ENCODE measurements at regions not wholly inside any gene's neighbourhood (a gene's known extent, or its start where the extent isn't known, plus 50 kb on each side); places are given as distances from the start of the nearest gene placed in this dataset.

DNA sequence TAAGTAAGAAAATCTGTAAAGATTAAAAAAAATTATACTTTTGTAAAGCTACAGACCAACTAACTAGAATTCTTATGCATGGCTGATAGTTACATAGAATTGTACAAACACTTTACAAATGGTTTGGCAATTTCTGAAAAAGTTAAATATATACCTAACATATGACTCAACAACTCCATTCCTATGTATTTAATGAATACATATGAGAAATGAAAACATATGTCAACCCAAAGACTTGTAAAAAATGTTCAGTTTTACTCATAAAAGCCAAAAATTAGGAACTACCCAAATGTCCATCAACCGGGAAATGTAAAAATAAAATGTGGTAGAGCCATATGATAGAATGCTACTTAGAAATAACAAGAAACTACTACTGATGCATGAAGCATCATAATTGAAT, 152.6 kb upstream of the NRG3 start:
- H3K4me1 Mint-ChIP-seq (ENCODE audit: unreplicated experiment): no peaks in the 10 kb centered on the region
- H3K9me3 Mint-ChIP-seq (ENCODE audit: unreplicated experiment): peaks cover 16% of the 10 kb centered on the region
- no peak for DNase-seq (ENCODE audit: extremely low spot score, unreplicated experiment)
- H3K36me3 Mint-ChIP-seq (ENCODE audit: unreplicated experiment): no peaks in the 10 kb centered on the region
- H3K27ac Mint-ChIP-seq (ENCODE audit: unreplicated experiment): no peak overlapping the region
- no peaks in the 10 kb centered on the region for H3K27me3 Mint-ChIP-seq (ENCODE audit: unreplicated experiment)
- H3K4me3 Mint-ChIP-seq (ENCODE audit: unreplicated experiment): no peak overlapping the region
- TF ChIP-seq, protein P1, sequence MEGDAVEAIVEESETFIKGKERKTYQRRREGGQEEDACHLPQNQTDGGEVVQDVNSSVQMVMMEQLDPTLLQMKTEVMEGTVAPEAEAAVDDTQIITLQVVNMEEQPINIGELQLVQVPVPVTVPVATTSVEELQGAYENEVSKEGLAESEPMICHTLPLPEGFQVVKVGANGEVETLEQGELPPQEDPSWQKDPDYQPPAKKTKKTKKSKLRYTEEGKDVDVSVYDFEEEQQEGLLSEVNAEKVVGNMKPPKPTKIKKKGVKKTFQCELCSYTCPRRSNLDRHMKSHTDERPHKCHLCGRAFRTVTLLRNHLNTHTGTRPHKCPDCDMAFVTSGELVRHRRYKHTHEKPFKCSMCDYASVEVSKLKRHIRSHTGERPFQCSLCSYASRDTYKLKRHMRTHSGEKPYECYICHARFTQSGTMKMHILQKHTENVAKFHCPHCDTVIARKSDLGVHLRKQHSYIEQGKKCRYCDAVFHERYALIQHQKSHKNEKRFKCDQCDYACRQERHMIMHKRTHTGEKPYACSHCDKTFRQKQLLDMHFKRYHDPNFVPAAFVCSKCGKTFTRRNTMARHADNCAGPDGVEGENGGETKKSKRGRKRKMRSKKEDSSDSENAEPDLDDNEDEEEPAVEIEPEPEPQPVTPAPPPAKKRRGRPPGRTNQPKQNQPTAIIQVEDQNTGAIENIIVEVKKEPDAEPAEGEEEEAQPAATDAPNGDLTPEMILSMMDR (IDR thresholded peaks at IDR 0.05): no peak

DNA sequence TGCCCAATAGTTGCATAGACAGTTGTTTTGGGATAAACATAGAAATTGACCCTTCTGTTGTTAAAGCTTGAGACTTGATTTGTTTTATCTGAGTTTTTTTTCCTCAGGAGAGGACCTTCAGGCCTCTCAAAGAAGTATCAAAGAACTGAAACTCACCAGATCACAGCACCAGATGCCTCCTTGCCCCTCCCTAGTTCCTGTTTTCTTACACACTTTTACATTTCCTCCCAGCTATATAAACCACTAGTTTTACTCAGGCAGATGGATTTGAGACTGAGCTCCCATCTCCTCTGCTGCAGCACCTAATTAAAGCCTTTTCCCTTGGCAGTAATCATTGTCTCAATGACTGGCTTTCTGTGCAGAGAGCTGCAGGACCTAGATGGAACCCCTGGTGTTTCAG, 150.6 kb upstream of the NRG3 start:
- TF ChIP-seq, protein P1 (IDR thresholded peaks at IDR 0.05): no peak
- Mint-ChIP-seq H3K4me3 (ENCODE audit: unreplicated experiment) (no peak overlapping the region), H3K9me3 (ENCODE audit: unreplicated experiment) (peaks cover 15% of the 10 kb centered on the region), H3K27ac (ENCODE audit: unreplicated experiment) (no peak overlapping the region), H3K4me1 (ENCODE audit: unreplicated experiment) (no peaks in the 10 kb centered on the region), H3K36me3 (ENCODE audit: unreplicated experiment) (no peaks in the 10 kb centered on the region), H3K27me3 (ENCODE audit: unreplicated experiment) (no peaks in the 10 kb centered on the region)
- DNase-seq (ENCODE audit: extremely low spot score, unreplicated experiment): no peak

DNA sequence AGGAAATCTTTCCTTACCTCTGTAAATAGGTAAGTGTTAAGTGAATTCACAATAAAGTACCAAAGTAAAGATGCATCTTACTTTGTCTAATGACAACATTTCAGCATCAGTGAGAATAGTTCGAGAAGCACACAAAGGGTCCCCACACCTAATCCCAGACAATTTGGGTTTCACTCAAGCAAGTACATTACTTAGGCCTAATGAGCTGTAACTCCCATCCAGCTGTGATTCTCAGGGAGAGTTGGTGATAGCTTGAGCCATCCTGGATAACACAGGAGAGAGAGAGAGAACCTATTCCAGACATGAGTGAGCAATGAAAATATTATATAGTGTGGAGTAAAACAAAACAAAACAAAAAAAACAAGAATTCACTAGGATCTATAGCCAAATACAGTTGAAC, 149.1 kb upstream of the NRG3 start:
- H3K4me3 Mint-ChIP-seq (ENCODE audit: unreplicated experiment): no peak overlapping the region
- TF ChIP-seq, protein P1 (IDR thresholded peaks at IDR 0.05): no peak
- no peak for DNase-seq (ENCODE audit: extremely low spot score, unreplicated experiment)
- H3K27me3 Mint-ChIP-seq (ENCODE audit: unreplicated experiment): no peaks in the 10 kb centered on the region
- no peaks in the 10 kb centered on the region for H3K36me3 Mint-ChIP-seq (ENCODE audit: unreplicated experiment)
- no peak overlapping the region for H3K27ac Mint-ChIP-seq (ENCODE audit: unreplicated experiment)
- peaks cover 5% of the 10 kb centered on the region for H3K9me3 Mint-ChIP-seq (ENCODE audit: unreplicated experiment)
- H3K4me1 Mint-ChIP-seq (ENCODE audit: unreplicated experiment): no peaks in the 10 kb centered on the region

DNA sequence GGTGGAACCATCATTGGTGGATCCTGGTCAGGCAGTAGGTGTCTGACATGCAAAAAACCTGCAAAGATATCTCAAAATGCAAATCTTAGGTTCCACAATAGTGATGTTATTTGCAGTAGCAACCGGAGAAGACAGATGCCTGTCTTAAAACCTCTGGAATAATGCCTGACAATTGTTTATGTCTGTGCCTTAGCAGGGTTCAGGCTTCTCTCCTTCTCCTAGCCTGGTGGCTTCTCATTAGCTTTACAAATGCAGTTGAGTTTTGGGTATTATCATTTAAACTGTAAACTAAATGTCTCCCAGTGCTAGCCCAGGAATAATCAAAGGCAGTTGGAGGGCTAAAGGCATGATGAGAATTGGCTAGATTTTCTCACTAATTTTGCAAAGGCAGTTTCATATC, 146.3 kb upstream of the NRG3 start:
- peaks cover 4% of the 10 kb centered on the region for H3K9me3 Mint-ChIP-seq (ENCODE audit: unreplicated experiment)
- TF ChIP-seq, protein P1 (IDR thresholded peaks at IDR 0.05): no peak
- H3K27me3 Mint-ChIP-seq (ENCODE audit: unreplicated experiment): no peaks in the 10 kb centered on the region

DNA sequence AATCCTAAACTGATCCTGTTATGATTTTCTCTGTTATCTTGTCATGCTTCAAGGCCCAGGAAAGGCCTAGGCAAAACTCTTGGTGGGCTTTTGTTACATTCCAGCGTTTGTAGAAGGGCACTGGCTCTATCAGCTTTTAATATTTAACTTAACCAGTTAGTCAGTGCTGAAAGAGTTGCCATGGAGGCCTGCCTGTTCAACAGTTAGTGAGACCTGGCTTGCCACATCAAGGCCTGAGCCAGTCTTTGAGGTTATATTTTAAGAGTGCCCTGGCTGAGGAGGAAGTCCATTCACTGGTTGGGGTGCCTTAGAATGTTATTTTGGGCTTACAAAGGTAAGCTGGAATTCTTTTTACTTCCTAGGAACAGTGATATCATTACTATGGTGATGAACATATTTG, 144.1 kb upstream of the NRG3 start:
- Mint-ChIP-seq H3K4me1 (ENCODE audit: unreplicated experiment) (no peaks in the 10 kb centered on the region), H3K27me3 (ENCODE audit: unreplicated experiment) (no peaks in the 10 kb centered on the region), H3K27ac (ENCODE audit: unreplicated experiment) (no peak overlapping the region), H3K9me3 (ENCODE audit: unreplicated experiment) (peaks cover 5% of the 10 kb centered on the region), H3K36me3 (ENCODE audit: unreplicated experiment) (no peaks in the 10 kb centered on the region), H3K4me3 (ENCODE audit: unreplicated experiment) (no peak overlapping the region)
- DNase-seq (ENCODE audit: extremely low spot score, unreplicated experiment): no peak
- TF ChIP-seq, protein P1 (IDR thresholded peaks at IDR 0.05): no peak

More for the DNA sequence above, 146.3 kb upstream of the NRG3 start:
- no peaks in the 10 kb centered on the region for H3K36me3 Mint-ChIP-seq (ENCODE audit: unreplicated experiment)
- no peak overlapping the region for H3K4me3 Mint-ChIP-seq (ENCODE audit: unreplicated experiment)
- DNase-seq (ENCODE audit: extremely low spot score, unreplicated experiment): no peak
- no peaks in the 10 kb centered on the region for H3K4me1 Mint-ChIP-seq (ENCODE audit: unreplicated experiment)
- H3K27ac Mint-ChIP-seq (ENCODE audit: unreplicated experiment): no peak overlapping the region

Measured in osteocyte (in vitro differentiated cells).